NCI-H2227 (cell line): ENCODE measurements at regions not wholly inside any gene's neighbourhood (a gene's known extent, or its start where the extent isn't known, plus 50 kb on each side); places are given as distances from the start of the nearest gene placed in this dataset.

Experiments used
- DNase-seq: peaks from one replicate; lab custom pipeline; 2025; ENCODE audit not compliant: unreplicated experiment; lab: John Stamatoyannopoulos, UW

DNA sequence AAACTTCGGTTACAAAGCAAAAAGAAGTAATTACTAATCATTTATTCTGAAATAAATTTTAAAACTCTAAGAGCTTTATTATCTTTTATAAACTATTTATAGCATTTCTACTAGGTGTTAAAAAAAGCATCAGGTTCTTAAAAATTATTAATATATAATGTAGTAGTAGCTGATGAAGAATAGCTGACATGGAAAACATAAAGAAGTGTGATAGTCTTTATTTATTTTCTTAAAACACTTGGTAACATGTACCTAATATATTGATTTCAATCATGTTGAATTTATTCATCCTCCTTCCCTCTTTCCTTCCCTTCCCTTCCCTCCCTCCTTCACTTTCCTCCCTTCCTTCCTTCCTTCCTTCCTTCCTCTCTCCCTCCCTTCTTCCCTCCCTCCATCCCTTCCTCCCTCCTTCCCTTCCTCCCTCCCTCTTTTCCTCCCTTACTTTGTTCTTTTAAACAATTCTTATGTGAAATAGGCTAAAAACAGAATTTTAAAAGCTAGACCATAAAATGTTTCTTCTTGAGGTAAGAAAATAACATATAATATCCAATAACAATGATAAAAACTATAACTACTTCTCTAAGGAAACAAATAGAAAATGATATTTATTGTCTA, 913.9 kb upstream of the MAP3K7 start:
- no peak for DNase-seq

DNA sequence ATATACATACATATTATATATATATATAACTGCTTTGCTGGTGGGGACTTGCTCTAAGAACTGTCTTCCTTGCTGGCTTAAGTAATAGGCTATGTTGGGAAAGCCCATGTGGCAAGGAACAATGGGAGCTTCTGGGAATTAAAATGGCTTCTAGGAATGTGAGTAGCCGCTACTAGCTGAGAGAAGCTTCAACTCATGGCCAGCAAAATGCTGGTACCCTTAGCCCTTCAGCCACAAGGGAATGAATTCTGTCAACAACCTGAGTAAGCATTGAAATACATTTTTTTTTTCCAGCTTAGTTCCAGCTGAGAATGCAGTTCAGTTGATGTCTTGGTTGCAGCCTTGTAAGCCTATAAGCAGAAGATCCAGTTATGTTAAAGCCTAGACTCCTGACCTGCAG, 911.7 kb upstream of the MAP3K7 start:
- DNase-seq, result no peak

DNA sequence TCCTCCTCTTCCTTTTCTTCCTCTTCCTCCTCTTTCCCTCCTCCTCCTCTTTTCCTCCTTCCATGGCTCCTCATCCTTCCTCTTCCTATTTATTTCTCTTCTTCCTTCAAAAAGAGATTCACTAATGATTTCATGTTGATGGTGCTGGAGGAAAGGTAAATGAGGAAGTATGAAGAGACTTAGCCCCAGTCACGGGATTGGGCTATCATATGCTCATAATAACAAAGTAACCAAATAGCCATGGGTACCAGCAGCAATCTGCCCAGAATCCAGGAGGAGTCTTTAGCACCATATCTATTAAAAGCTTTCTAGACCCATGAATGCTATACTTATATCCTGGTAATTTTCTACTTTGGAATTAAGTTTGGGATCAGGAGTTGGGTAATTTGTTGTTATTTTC, 910.9 kb upstream of the MAP3K7 start:
- no peak for DNase-seq

DNA sequence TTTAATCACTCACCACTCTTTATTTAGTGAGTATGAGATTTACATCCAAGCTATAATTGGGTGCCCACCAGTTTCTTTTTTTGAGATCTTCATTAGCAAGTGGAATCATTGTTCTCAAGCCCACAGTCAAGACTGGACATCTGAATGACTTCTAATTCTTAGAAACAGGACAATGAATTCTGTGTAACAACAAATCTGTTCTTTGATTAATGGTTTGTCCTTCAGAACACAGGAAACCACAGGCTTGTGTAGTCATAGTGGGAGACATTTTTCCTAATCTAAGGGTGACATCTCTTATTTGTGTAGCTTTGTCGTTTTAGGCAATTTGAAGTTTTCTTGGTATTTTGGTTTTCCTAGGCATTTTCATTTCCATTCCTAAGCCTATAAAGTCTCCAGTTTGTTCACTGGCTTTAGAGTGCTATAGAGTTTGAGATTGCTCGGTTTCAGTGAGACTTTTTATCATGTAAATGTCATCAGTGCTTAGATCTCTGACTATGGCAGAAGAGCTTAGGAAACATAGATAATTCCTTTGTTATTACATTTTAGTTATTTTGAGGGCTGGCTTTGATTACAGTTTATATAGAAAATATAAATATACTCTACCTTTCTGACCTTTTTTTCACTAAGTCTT, 903.9 kb upstream of the MAP3K7 start:
- no peak for DNase-seq

DNA sequence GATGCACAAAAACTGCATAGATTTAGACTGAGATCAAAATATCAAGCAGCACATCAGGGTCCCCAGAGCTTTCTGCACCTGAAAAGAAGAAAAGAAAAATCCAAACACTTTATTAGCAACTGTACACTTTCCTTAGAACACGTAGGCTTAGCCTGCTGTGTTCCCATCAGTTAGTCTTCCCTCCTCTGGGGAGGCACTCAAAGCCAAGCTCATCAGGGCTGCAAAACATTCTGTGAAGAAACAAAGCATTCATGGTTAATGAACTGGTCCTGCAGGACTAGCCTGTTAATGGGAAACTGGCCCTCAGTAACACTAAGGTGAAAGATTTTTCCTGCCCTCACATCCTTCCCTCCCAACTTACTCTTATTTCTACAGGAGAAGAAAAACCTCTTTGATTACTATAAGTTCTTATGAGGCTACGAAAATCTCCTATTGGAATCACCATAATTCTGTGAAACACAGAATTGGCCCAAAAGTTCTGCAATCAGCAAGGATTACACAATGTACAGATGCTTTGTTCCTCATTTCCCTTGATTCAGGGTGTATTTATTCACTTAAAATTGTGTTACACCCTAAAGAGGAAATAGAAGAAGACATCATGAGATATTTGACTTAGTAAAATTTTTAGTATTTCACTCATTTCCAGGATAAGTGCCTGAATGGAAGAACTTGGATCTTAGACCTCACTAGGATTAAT, 901.0 kb upstream of the MAP3K7 start:
- no peak for DNase-seq

DNA sequence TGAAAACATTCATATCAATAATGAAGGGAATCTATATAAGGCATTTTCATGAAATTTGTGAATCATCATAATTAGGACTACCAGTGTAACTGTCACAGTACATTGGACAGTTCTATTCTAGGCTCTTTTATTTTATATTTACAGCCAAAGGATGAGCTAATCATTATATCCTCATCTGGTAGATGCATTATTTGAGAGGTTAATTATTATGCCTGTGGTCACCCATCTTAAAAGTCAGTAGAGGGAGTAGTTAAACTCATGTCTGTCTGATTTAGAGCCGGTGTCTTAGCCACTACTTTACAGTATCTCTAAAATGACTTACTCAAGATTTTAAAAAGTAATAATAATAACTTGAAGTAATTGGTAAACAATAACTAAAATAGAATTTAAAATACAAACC, 899.3 kb upstream of the MAP3K7 start:
- no peak for DNase-seq

DNA sequence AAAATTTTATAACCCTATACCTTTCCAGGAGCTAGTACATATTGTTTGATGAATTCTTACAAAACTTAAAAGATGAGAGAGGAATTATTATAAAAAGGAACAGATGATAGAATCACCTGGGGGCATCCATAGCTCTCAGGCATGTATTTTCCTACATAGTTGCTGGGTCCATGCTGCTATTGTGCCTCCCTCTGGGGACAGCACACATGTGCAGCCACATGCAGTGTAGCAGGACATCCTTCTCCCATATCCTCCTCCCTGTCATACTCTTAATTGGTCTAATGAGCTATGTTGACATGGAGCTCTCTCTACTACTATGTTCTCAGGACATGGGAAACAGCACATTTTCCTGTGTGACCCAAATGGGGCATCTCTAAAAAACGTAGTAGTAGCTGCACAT, 898.2 kb upstream of the MAP3K7 start:
- DNase-seq, result no peak

DNA sequence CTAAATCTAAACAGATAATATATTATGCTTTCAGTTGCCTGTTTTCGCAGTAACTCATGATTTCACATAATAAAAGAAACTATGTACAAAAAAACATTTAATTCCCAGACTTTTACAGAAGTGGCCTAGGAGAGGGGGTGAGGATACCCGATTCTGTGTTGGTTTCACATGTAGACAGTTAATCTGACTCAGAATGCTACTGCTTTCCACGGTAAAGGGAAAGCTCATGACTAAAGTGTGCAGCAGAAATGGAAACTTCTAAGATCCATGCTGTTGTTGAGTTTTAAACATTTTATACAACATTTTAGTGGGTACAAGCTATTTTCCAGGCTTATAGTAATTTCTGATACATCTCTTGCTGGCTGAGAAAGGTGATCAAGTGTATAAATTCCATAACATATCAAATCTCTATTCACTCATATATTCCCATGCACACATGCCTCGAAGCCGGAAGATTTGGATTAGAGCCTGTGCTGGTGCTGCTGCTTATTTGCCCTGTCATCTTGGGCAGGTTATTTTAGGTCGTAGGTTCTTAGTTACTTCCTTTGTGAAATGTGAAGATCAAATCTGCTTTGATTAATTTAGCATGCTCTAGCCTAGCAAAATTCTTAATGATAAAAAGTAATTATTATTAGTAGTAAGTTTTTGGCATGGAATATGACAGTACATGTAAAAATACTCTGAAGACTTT, 896.7 kb upstream of the MAP3K7 start:
- DNase-seq, result no peak

DNA sequence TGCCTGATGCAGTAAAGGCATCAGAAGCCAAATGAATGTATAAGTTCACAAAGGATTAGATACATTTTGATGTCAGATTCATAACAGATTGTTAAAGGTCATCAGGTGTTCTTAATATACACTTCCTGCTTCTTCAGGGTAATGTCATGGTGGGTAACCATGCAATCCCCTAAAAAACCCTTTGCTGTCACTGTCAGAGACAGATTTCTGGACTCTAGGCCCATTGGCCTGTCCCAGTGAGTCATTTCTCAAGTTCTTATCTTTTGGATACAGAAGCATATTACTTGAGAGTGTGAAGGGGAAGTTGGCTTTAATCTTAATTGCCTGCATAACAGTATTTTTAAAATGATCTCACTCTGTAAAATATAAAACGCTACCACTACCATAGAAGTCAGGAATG, 895.6 kb upstream of the MAP3K7 start:
- DNase-seq, result no peak

DNA sequence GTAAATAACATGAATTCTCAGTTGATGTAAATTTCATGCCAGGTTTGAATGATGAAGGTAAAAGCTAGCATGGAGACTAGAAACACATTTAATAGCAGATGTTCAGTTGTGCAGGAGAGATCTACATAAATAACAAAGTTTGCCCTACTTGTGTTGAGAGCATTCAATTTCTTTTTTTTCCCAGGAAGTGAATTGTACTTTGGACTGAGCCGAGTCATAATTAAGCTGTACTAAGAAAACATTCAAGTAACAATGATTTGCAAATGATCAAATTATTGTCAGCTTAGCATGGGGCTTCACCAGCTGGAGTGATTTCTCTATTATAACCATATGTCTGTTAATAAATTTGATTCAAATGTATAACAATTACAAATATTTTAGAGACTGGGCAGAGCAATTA, 893.5 kb upstream of the MAP3K7 start:
- DNase-seq, result no peak

DNA sequence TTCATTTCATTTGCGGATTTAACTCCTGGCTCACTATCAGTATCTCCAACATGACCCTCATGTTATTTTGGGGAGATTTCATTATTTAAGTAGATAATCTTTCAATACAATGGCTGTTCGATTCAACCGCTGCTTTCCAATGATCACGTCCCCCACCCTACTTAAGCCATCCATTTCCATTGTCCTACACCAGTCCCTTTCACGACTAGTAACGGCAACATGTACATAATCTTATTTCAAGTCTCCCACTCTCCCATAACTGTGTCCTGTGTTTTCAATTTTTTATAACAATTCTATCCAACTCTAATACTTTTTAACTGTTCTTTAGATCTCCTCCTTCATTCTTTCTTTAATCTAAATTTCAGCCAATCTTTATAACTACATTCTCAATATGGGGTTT, 890.8 kb upstream of the MAP3K7 start:
- no peak for DNase-seq

DNA sequence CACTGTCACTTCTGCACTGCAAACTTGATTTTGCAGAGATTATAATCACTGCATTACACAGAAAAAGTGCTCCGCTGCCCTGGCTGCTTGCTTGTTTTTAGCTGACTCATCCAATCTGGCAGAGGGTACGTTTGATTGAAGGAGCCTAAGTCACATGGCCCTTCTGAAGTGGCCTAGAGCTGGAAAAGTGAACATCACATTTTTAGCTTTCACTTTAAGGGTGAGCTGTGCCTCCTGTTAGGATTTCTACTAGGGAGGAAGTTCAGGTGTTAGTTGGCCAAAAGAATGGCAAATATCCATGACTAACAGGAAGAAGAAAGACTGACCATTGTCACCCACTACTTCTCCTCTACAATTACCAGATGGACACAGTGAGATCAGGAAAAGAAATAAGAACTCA, 889.1 kb upstream of the MAP3K7 start:
- peak; percentile 38 for DNase-seq

DNA sequence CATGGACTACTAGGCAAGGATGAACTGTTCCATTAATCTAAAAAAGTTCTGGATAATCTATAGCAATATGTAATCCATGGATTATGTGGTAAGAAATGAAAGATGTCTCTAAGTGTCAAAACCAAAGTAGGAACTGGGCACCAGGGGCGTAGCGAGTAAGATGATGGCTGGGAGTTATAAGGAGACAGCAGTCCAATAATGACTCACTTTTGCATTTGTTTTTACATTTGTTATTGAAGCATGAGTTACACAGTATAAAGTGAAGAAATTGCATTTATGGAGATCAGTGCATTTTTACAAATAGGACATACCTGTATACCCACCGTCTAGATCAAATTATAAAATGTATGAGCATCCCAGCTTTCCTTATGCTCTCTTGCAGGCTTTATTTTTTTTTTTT, 878.5 kb upstream of the MAP3K7 start:
- no peak for DNase-seq

DNA sequence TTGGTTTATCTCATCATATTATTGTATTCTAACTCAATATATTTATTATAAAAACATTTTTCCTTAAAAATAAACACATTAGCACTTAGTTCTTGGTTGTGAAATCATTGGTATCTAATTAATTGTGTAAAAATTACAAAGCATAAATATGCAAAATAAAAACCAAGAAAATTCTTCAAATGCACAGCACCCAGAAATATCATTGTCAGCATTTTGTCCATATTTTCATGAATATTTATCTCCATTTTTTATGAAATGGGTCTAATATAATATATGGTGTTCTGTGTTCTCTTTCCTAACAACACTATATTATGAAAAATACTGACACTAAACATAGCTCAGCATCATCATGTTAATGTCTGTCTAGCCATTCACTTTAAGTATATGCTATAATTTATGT, 877.8 kb upstream of the MAP3K7 start:
- DNase-seq, result no peak

DNA sequence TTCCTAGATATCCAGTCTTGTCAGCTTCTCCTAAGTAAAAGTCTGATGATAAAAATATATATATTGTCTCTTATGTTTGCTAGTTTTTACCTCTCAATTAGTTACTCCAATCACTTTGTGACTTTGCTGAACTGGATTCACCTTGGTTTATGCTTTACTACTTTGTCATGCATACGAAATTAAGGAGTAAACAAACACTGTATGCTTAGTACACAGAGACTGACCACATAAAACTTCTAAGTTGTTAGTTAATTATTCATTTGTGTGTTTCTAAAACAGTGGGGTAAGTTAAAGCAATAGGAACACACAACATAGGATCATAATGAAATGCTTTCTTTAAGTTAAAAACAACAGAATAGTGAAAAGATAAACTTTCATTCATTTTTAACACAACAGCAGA, 877.3 kb upstream of the MAP3K7 start:
- DNase-seq, result no peak

DNA sequence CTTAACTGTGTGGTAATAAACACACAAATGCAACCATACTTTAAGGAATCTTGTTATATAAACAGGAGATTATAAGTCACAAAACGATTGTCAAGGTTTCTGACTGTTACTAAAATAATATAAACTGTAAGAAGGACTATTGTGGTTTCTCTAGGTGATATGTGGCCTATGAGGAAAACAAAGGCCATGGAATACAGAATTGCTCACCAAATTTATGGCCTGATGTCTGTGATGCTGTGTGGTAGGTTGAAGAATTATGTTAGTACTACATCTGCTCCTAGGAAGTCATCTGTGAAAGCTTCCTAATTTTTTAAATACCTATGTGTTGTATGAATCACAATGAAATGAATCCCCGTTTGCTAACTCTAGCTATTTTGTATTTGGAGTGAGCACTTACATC, 875.4 kb upstream of the MAP3K7 start:
- DNase-seq, result no peak

DNA sequence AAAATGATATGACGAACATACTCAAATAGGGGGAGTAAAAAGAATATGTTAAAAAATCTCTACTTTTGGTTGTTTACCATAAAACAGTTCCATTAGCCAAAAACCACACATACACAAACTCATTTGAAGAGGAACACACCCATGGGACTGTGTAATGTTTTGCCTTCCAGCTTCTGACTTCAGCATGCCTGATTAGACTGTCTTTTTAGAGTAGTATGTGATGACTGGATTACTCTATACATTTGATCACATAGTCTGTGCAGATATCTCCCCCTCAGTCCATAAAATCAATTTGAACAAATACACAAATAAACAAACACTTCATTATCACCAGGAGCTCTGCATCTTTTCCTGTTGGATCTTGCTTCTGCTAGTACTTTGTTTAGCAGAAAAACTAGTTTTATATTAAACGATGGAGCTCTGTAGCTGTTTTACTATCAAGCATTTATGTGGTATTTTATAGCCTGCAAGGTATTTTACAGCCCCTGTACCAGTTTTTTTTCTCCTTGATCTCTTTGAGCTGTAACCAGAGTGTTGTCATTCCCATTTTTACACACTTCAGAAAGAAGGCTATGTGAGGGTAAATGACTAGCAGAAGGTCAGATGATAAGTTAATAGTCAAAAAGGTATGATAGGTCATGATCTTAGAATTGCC, 866.5 kb upstream of the MAP3K7 start:
- no peak for DNase-seq

DNA sequence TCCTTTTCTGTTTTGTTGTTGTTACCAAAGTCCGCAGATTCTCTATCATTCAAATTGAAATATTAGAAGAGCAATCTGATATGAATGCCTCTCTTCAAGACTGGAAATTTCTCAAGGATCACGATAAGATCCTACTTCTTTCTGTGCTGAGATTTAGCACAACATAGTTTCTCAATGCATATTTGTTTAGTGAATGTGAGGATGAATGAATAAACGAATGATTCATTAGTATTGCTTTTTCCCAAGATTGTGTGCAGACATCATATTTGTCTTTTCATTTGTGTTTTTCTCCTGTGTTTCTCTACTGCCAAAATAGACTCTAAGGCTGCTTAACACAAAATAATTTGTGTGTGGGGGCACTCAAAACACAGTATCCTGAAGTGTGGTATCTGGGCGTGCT, 862.7 kb upstream of the MAP3K7 start:
- DNase-seq, result no peak

DNA sequence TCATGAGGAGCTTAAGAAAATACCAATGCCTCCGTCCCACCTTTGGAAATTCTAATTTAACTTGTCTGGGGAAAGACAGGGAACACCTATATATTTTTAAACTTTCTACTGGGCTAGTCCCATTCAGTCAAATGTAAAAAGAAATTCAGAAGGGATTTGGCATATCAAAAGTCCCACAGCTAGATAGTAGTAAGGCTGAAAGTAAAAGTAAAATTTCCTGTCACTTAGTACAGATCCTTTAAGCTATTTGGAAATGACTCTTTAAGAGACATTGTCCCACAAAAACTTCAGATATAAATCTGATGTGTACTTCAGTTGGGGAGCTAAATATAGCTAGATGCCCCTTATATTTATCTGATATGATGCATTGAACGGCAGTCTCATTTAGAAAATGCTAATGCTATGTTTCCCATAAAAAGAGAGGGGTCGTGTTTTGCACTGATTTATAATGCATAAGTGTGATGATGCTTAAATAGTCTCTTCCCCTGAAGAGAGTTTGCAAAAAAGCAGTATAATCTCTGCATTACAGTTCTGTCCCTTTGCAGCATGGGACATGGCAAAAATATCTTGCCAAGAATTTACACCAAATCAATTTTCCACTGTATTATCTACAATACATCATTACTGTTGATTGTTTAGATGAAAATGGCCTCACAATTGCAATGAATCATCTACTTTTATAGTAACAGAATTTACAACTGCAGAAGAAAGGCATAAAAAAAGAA, 860.8 kb upstream of the MAP3K7 start:
- DNase-seq, result no peak

DNA sequence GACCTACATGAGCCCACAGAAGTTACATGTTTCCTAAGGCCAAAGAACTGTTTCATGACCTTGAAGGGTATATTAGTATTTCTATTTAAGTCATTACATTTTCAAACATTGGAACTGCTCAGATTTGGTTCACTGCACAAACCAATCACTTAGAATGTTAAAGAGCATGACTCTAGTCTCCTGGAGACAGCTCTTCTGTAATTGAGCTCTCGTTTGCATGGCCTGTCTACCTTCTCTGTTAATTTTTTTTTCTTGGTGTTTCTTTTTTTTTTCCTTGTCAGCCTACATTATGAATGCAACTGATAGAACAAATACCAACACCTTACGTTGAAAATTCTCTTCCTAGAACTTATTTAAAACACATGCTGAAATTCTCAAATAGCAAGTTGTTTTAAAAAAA, 860.2 kb upstream of the MAP3K7 start:
- no peak for DNase-seq

DNA sequence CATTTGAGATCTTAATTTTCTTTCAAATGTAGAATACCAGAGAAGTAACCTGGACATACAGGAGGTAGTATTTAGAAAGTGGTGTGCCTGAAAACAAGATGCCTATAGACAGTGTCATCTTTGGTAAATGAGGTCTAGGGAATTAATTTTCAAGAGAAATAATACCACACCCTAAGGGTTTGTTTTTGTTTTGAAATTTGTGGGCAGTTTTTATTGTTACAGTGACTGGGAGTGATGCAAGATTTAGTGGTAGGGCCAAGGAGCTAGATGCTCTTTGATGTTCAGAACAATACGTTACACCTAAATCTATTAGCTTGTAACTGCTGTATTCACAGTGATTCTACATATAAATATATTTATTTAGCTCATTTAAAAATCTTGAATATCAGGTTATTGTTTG, 856.5 kb upstream of the MAP3K7 start:
- DNase-seq, result no peak
